K562 (cell line): ENCODE measurements at regions not wholly inside any gene's neighbourhood (a gene's known extent, or its start where the extent isn't known, plus 50 kb on each side); places are given as distances from the start of the nearest gene placed in this dataset.

Experiments
- ATAC-seq: fragments of 200-7000 bp; cut with Tn5 transposase; 3 replicates; pipeline ENCODE4 v1.9.1; 2020; ENCODE audit warnings: moderate library complexity
- BruUV-seq: library from RNA; stranded (reverse); fragments of 400-500 nt; replicated peaks from 2 replicates; lab custom pipeline; 2021; lab: Mats Ljungman, UMichigan
- CTCF ChIA-PET: fragments of 300-600 bp; formaldehyde crosslinking; extraction: SDS; loops from one replicate; lab custom pipeline; 2021; ENCODE audit warnings: low intra/inter-chr PET ratio; lab: Yijun Ruan, JAX
- POLR2A ChIA-PET: fragments of 300-600, 350-650 bp; sonication (Branson Sonifier 250); formaldehyde crosslinking; extraction: SDS; loops from one replicate; lab custom pipeline; 2021; ENCODE audit warnings: antibody characterized with exemption, inconsistent platforms; lab: Yijun Ruan, JAX
- DNase-seq, 4 experiments: peaks; one replicate each; pipeline versions ENCODE4 v3.0.0 to v3.0.0-alpha.2; 2011 to 2018; ENCODE audit warnings: low spot score in 3 of 4, mixed read lengths in 3 of 4; ENCODE audit errors: extremely low read depth in 1 of 4
- FAIRE-seq: peaks from 2 replicates; lab custom pipeline; 2011; peaks lifted over from hg19 to GRCh38; lab: Jason Lieb, UNC
- H2AFZ ChIP-seq: 2 replicates; pipeline ENCODE4 v1.6.0; 2011; ENCODE audit warnings: low read depth, low read length, control low read depth, inconsistent platforms
- H3K27ac ChIP-seq: fragments of 200-600 bp; 3 replicates; pipeline ENCODE4 v1.8.0; 2011; ENCODE audit warnings: low read depth, mild to moderate bottlenecking, control low read depth, inconsistent platforms, low read length, moderate library complexity, mixed read lengths; ENCODE audit errors: extremely low read depth
- H3K27me3 ChIP-seq, 2 experiments: fragments of 300-600 bp in 1 of 2; 2 replicates in 1 of 2; 3 replicates in 1 of 2; pipeline versions ENCODE4 v1.6.0 to v1.8.0; 2011; ENCODE audit warnings: inconsistent platforms in 2 of 2, low read length in 2 of 2, mild to moderate bottlenecking in 1 of 2, mixed read lengths in 1 of 2, moderate library complexity in 1 of 2; ENCODE audit not compliant: control insufficient read depth in 2 of 2, insufficient read depth in 2 of 2
- H3K36me3 ChIP-seq: fragments of 300-600 bp; 3 replicates; pipeline ENCODE4 v1.8.0; 2011; ENCODE audit warnings: mild to moderate bottlenecking, low read length, inconsistent platforms; ENCODE audit not compliant: control insufficient read depth, insufficient read depth
- H3K4me1 ChIP-seq, 2 experiments: fragments of 200-600 bp in 1 of 2; replicated peaks in 1 of 2; 2 replicates in 1 of 2; 3 replicates in 1 of 2; pipeline versions ENCODE4 v1.5.1 to v1.8.0; 2011; ENCODE audit warnings: inconsistent platforms in 2 of 2, low read length in 2 of 2, mild to moderate bottlenecking in 1 of 2, mixed read lengths in 1 of 2, moderate library complexity in 1 of 2; ENCODE audit not compliant: control insufficient read depth in 2 of 2, insufficient read depth in 2 of 2
- H3K4me2 ChIP-seq: 2 replicates; pipeline ENCODE4 v1.6.1; 2011; ENCODE audit warnings: low read length, control low read depth, inconsistent platforms, mixed read lengths; ENCODE audit not compliant: insufficient read depth
- H3K4me3 ChIP-seq: fragments of 200-600 bp; sonication (generic), shearing (Covaris generic); 2 replicates; pipeline ENCODE4 v1.5.1; 2016; ENCODE audit warnings: control low read depth, inconsistent platforms
- H3K79me2 ChIP-seq: fragments of 200-600 bp; 3 replicates; pipeline ENCODE4 v1.8.0; 2011; ENCODE audit warnings: low read length, inconsistent platforms; ENCODE audit not compliant: control insufficient read depth, insufficient read depth
- H3K9ac ChIP-seq, 2 experiments: 2 replicates each; pipeline versions ENCODE4 v1.6.0 to v1.6.1; 2011; ENCODE audit warnings: low read depth in 2 of 2, low read length in 2 of 2, control low read depth in 1 of 2, inconsistent platforms in 1 of 2, mild to moderate bottlenecking in 1 of 2, mixed read lengths in 1 of 2; ENCODE audit not compliant: insufficient read depth in 1 of 2
- H3K9me1 ChIP-seq: one replicate; pipeline ENCODE4 v1.6.0; 2011; ENCODE audit warnings: inconsistent platforms, mild to moderate bottlenecking, low read length, moderate library complexity; ENCODE audit not compliant: control insufficient read depth, insufficient read depth
- H3K9me3 ChIP-seq: replicated peaks from 2 replicates; pipeline ENCODE4 v1.5.1; 2011; ENCODE audit warnings: low read depth, low read length, inconsistent platforms; ENCODE audit not compliant: control insufficient read depth, insufficient read depth
- H4K20me1 ChIP-seq: replicated peaks from 2 replicates; pipeline ENCODE4 v1.6.1; 2011; ENCODE audit warnings: low read length, inconsistent platforms, mixed read lengths; ENCODE audit not compliant: control insufficient read depth, insufficient read depth
- CBFA2T3 ChIP-seq: fragments of 450-650 bp; IDR thresholded peaks from 2 replicates; pipeline ENCODE4 v1.6.1; 2017
- DNMT1 ChIP-seq: fragments of 450-650 bp; IDR thresholded peaks from 2 replicates; pipeline ENCODE4 v1.6.1; 2016; ENCODE audit warnings: antibody characterized with exemption, mild to moderate bottlenecking
- EP300 ChIP-seq: IDR thresholded peaks from 2 replicates; pipeline ENCODE4 v1.6.1; 2012; ENCODE audit warnings: low read length, improper control_type of control experiment
- FOSL1 ChIP-seq: fragments of 200-800 bp; sonication (Bioruptor generic); conservative IDR thresholded peaks from 2 replicates; pipeline ENCODE4 v1.6.1; 2016; ENCODE audit warnings: missing genetic modification characterization, missing compliant biosample characterization
- GATAD2B ChIP-seq: fragments of 450-650 bp; IDR thresholded peaks from 2 replicates; pipeline ENCODE4 v1.6.1; 2017; ENCODE audit warnings: mild to moderate bottlenecking, borderline replicate concordance
- HDAC2 ChIP-seq: fragments of 450-650 bp; IDR thresholded peaks from 2 replicates; pipeline ENCODE4 v1.6.1; 2016; ENCODE audit warnings: mild to moderate bottlenecking
- HDAC3 ChIP-seq: fragments of 450-650 bp; IDR thresholded peaks from 2 replicates; pipeline ENCODE4 v1.6.1; 2018; ENCODE audit warnings: borderline replicate concordance, mild to moderate bottlenecking, moderate library complexity; ENCODE audit not compliant: partially characterized antibody
- HMBOX1 ChIP-seq: sonication (generic); IDR thresholded peaks from 2 replicates; pipeline ENCODE4 v1.6.1; 2016
- HMGXB4 ChIP-seq: sonication (generic); formaldehyde crosslinking; IDR thresholded peaks from 2 replicates; pipeline ENCODE4 v1.8.1; 2023; ENCODE audit warnings: mild to moderate bottlenecking, missing genetic modification reagents
- KLF16 ChIP-seq: IDR thresholded peaks from 2 replicates; pipeline ENCODE4 v1.6.1; 2016; ENCODE audit warnings: antibody characterized with exemption
- MEF2D ChIP-seq: conservative IDR thresholded peaks from 2 replicates; pipeline ENCODE4 v1.6.1; 2016; ENCODE audit warnings: low read depth, missing genetic modification characterization, missing compliant biosample characterization
- MIER1 ChIP-seq: fragments of 450-650 bp; IDR thresholded peaks from 2 replicates; pipeline ENCODE4 v1.6.1; 2016; ENCODE audit warnings: antibody characterized with exemption, mild to moderate bottlenecking, low read depth
- MITF ChIP-seq: IDR thresholded peaks from 2 replicates; pipeline ENCODE4 v1.6.1; 2014; ENCODE audit warnings: antibody characterized with exemption
- POLR2AphosphoS5 ChIP-seq: IDR thresholded peaks from 2 replicates; pipeline ENCODE4 v1.6.1; 2011; ENCODE audit warnings: mild to moderate bottlenecking, low read depth, low read length, moderate library complexity; ENCODE audit not compliant: control insufficient read depth, insufficient read depth
- PTTG1 ChIP-seq: fragments of 450-650 bp; IDR thresholded peaks from 2 replicates; pipeline ENCODE4 v1.6.1; 2016; ENCODE audit warnings: low read depth, mild to moderate bottlenecking, missing genetic modification characterization, missing compliant biosample characterization
- ZBTB26 ChIP-seq: fragments of 450-650 bp; formaldehyde crosslinking; IDR thresholded peaks from 2 replicates; pipeline ENCODE4 v1.4.0; 2022; ENCODE audit warnings: missing genetic modification characterization
- ZFP1 ChIP-seq: fragments of 450-650 bp; formaldehyde crosslinking; IDR thresholded peaks from 2 replicates; pipeline ENCODE4 v1.4.0; 2020; ENCODE audit warnings: mild to moderate bottlenecking, mixed read lengths
- ZNF146 ChIP-seq: IDR thresholded peaks from one replicate; pipeline ENCODE4 v1.6.1; 2018; ENCODE audit warnings: missing compliant biosample characterization; ENCODE audit not compliant: unreplicated experiment
- WGBS: fragments of 100-300 bp; shearing (Covaris generic); methylation state at CpG from one replicate; pipeline ENCODE4 v1.1.6; 2016; ENCODE audit warnings: low coverage, mixed read lengths; ENCODE audit not compliant: insufficient coverage; ENCODE audit errors: missing lambda C conversion rate; 5-methylcytosine and 5-hydroxymethylcytosine counted together
- in situ Hi-C: fragments of 300-500 bp; cut with MboI; formaldehyde crosslinking; loops from 4 replicates; pipeline ENCODE4 v1.15.0; 2018; ENCODE audit warnings: inconsistent platforms, mixed read lengths
- intact Hi-C: fragments of 100-400 bp; cut with micrococcal nuclease; formaldehyde crosslinking; loops from 2 replicates; pipeline ENCODE4 v1.14.2; 2022

GRCh38 chr3:72437661-72438406 lies 410.4 kb downstream of the SHQ1 start:
- intact Hi-C loops = no loop called here
- Histone ChIP-seq H2AFZ (no peak overlapping the region), H3K4me2 (peak overlapping the region; percentile 10; the same call in 1 of the 2 replicates), H3K27ac (peak overlapping the region; percentile 16; the same call in 2 of the 3 replicates), H3K36me3 (peaks cover 59% of the 10 kb centered on the region; the same call in 2 of the 3 replicates), H3K4me3 (no peak overlapping the region), H3K9ac (no peak overlapping the region), H3K4me1 (peaks cover 8 to 35% of the 10 kb centered on the region in 2 experiments; a peak in 3 of 5 replicates), H3K9me3 (no peaks in the 10 kb centered on the region), H3K79me2 (peaks cover 99% of the 10 kb centered on the region), H4K20me1 (peaks cover 39% of the 10 kb centered on the region), H3K9me1 (no peaks in the 10 kb centered on the region), H3K27me3 (no peaks in the 10 kb centered on the region)
- in situ Hi-C loops = no loop called here
- DNase-seq (peak in 1 of 4 experiments; percentile 28), ATAC-seq (no peak; the same call in 2 of the 3 replicates), FAIRE-seq (no peak)
- BruUV-seq = no TSS peak
- CTCF ChIA-PET = no interaction called here
- WGBS = 17% methylated on average over 5 of the region's 5 CpGs
- POLR2A ChIA-PET = no interaction called here
- TF ChIP-seq MEF2D (tag) (no peak), FOSL1 (tag) (peak; percentile 36; the same call in 1 of the 2 replicates), POLR2AphosphoS5 (0 out of 2 replicates have a peak, but pooled peaks have one; percentile 19), EP300 (0 out of 2 replicates have a peak, but pooled peaks have one; percentile 14), HDAC2 (no peak), ZBTB26 (CRISPR knock-in tag) (no peak), HDAC3 (no peak), GATAD2B (no peak), ZFP1 (CRISPR knock-in tag) (no peak), HMGXB4 (no peak), DNMT1 (no peak), KLF16 (no peak), HMBOX1 (no peak; the same call in 1 of the 2 replicates), ZNF146 (CRISPR knock-in tag) (no peak), MIER1 (no peak), MITF (no peak), PTTG1 (tag) (no peak), CBFA2T3 (peak; percentile 38; the same call in 1 of the 2 replicates)
